SU-DHL-6 (cell line): ENCODE measurements at regions not wholly inside any gene's neighbourhood (a gene's known extent, or its start where the extent isn't known, plus 50 kb on each side); places are given as distances from the start of the nearest gene placed in this dataset.

ENCODE experiments used
- H2AFZ ChIP-seq: fragments of 200-600 bp; sonication (generic); 2 replicates; pipeline ENCODE4 v1.6.1; 2014; ENCODE audit warnings: low read depth, mild to moderate bottlenecking, moderate library complexity, mixed read lengths, antibody characterized with exemption, low read length; ENCODE audit not compliant: severe bottlenecking
- H3F3A ChIP-seq: fragments of 200-600 bp; shearing (Covaris generic); 2 replicates; pipeline ENCODE4 v1.6.0; 2016; ENCODE audit warnings: antibody characterized with exemption, mild to moderate bottlenecking; ENCODE audit not compliant: insufficient read depth
- H3K27ac ChIP-seq: fragments of 200-600 bp; sonication (generic); 2 replicates; pipeline ENCODE4 v1.5.1; 2016; ENCODE audit warnings: low read depth, mild to moderate bottlenecking, low read length, moderate library complexity, mixed read lengths
- H3K27me3 ChIP-seq: fragments of 200-600 bp; sonication (generic), shearing (Covaris generic); 2 replicates; pipeline ENCODE4 v1.6.0; 2014; ENCODE audit warnings: mild to moderate bottlenecking, low read length
- H3K36me3 ChIP-seq: fragments of 200-600 bp; sonication (generic); 2 replicates; pipeline ENCODE4 v1.6.1; 2014; ENCODE audit warnings: mild to moderate bottlenecking, low read length, mixed read lengths
- H3K4me2 ChIP-seq: fragments of 300-600, 200-600 bp; shearing (Covaris generic), sonication (generic); 2 replicates; pipeline ENCODE4 v1.6.0; 2014; ENCODE audit warnings: low read length, low read depth, mild to moderate bottlenecking; ENCODE audit not compliant: poor library complexity, severe bottlenecking
- H3K4me3 ChIP-seq: fragments of 200-600 bp; sonication (generic); 2 replicates; pipeline ENCODE4 v1.5.1; 2014; ENCODE audit warnings: antibody characterized with exemption, low read length, mild to moderate bottlenecking, mixed read lengths; ENCODE audit not compliant: insufficient read depth, poor library complexity, severe bottlenecking
- H3K79me2 ChIP-seq: fragments of 200-600 bp; sonication (generic); 2 replicates; pipeline ENCODE4 v1.6.1; 2014; ENCODE audit warnings: mild to moderate bottlenecking, low read length, moderate library complexity; ENCODE audit not compliant: insufficient read depth
- H3K9ac ChIP-seq: fragments of 200-600 bp; sonication (generic); 2 replicates; pipeline ENCODE4 v1.7.0; 2014; ENCODE audit warnings: mild to moderate bottlenecking, low read length
- H3K9me2 ChIP-seq: fragments of 200-600 bp; sonication (generic); replicated peaks from 2 replicates; pipeline ENCODE4 v1.6.1; 2014; ENCODE audit warnings: low read length; ENCODE audit not compliant: insufficient read depth
- H3K9me3 ChIP-seq: fragments of 200-600 bp; sonication (generic); 2 replicates; pipeline ENCODE4 v1.6.1; 2014; ENCODE audit warnings: low read length, mixed read lengths; ENCODE audit not compliant: insufficient read depth
- H4K20me1 ChIP-seq: fragments of 200-600 bp; sonication (generic); 2 replicates; pipeline ENCODE4 v1.6.1; 2014; ENCODE audit warnings: low read depth, mild to moderate bottlenecking, antibody characterized with exemption, low read length, moderate library complexity, mixed read lengths
- CTCF ChIP-seq: fragments of 200-600 bp; sonication (generic); IDR thresholded peaks from one replicate; pipeline ENCODE4 v1.5.1; 2017; ENCODE audit warnings: antibody characterized with exemption, mild to moderate bottlenecking, low read length, moderate library complexity; ENCODE audit not compliant: insufficient read depth, poor library complexity, severe bottlenecking
- EZH2phosphoT487 ChIP-seq: fragments of 200-600 bp; sonication (generic), shearing (Covaris generic); conservative IDR thresholded peaks from 2 replicates; pipeline ENCODE4 v1.6.1; 2018; ENCODE audit warnings: mild to moderate bottlenecking, antibody characterized with exemption, low read length, moderate library complexity, mixed read lengths

- Histone ChIP-seq H3K79me2 (no peaks in the 10 kb centered on the region), H3K9ac (no peak overlapping the region), H3K4me3 (no peak overlapping the region), H2AFZ (no peak overlapping the region), H3K9me3 (no peaks in the 10 kb centered on the region), H3K27me3 (no peaks in the 10 kb centered on the region), H4K20me1 (no peaks in the 10 kb centered on the region), H3K4me2 (no peak overlapping the region), H3K27ac (no peak overlapping the region), H3F3A (no peaks in the 10 kb centered on the region), H3K36me3 (no peaks in the 10 kb centered on the region), H3K9me2 (no peaks in the 10 kb centered on the region)
- no peak for TF ChIP-seq CTCF
- no peak for TF ChIP-seq EZH2phosphoT487
Measured at GRCh38 chr9:26657958-26658357, 234.6 kb downstream of the CAAP1 start.

- no peaks in the 10 kb centered on the region for H3K79me2 ChIP-seq
- H3K27ac ChIP-seq = no peak overlapping the region
- no peaks in the 10 kb centered on the region for H3K9me3 ChIP-seq
- no peak overlapping the region for H2AFZ ChIP-seq
- H3K36me3 ChIP-seq = no peaks in the 10 kb centered on the region
- no peaks in the 10 kb centered on the region for H3K9me2 ChIP-seq
- no peak overlapping the region for H3K4me3 ChIP-seq
- H3F3A ChIP-seq = no peaks in the 10 kb centered on the region
- TF ChIP-seq CTCF (peak; percentile 31), EZH2phosphoT487 (no peak)
- H3K9ac ChIP-seq = no peak overlapping the region
- H3K27me3 ChIP-seq = no peaks in the 10 kb centered on the region
- no peak overlapping the region for H3K4me2 ChIP-seq
- no peaks in the 10 kb centered on the region for H4K20me1 ChIP-seq
Measured at GRCh38 chr9:26656003-26656870, 236.4 kb downstream of the CAAP1 start.

- Histone ChIP-seq H3K9me3 (no peaks in the 10 kb centered on the region), H3K79me2 (no peaks in the 10 kb centered on the region), H4K20me1 (no peaks in the 10 kb centered on the region), H3K4me2 (no peak overlapping the region), H3K36me3 (no peaks in the 10 kb centered on the region), H3K9ac (no peak overlapping the region), H3F3A (no peaks in the 10 kb centered on the region), H3K4me3 (no peak overlapping the region), H3K27me3 (no peaks in the 10 kb centered on the region), H3K9me2 (no peaks in the 10 kb centered on the region), H3K27ac (no peak overlapping the region), H2AFZ (no peak overlapping the region)
- TF ChIP-seq CTCF (no peak), EZH2phosphoT487 (no peak)
Measured at GRCh38 chr9:26655166-26655565, 237.4 kb downstream of the CAAP1 start.
